ENCODE measurements at regions not wholly inside any gene's neighbourhood (a gene's known extent, or its start where the extent isn't known, plus 50 kb on each side); places are given as distances from the start of the nearest gene placed in this dataset.

GRCh38 chr7:155227788-155228458 is 69.8 kb upstream of the INSIG1 start:
- no peaks in the 10 kb centered on the region for H4K20me1 ChIP-seq (replicated peaks; ENCODE audit: control insufficient read depth, extremely low read depth, insufficient read depth, low read length)
- H3K4me2 ChIP-seq (ENCODE audit: insufficient read depth, low read length): no peak overlapping the region
- no peaks in the 10 kb centered on the region for H3K27me3 ChIP-seq (ENCODE audit: control insufficient read depth in 2 of 2, insufficient read depth in 2 of 2, low read length in 2 of 2)
- TF ChIP-seq, protein P1, sequence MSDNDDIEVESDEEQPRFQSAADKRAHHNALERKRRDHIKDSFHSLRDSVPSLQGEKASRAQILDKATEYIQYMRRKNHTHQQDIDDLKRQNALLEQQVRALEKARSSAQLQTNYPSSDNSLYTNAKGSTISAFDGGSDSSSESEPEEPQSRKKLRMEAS (IDR thresholded peaks at IDR 0.05; ENCODE audit: insufficient read depth, insufficient read length): no peak
- TF ChIP-seq, protein P2, sequence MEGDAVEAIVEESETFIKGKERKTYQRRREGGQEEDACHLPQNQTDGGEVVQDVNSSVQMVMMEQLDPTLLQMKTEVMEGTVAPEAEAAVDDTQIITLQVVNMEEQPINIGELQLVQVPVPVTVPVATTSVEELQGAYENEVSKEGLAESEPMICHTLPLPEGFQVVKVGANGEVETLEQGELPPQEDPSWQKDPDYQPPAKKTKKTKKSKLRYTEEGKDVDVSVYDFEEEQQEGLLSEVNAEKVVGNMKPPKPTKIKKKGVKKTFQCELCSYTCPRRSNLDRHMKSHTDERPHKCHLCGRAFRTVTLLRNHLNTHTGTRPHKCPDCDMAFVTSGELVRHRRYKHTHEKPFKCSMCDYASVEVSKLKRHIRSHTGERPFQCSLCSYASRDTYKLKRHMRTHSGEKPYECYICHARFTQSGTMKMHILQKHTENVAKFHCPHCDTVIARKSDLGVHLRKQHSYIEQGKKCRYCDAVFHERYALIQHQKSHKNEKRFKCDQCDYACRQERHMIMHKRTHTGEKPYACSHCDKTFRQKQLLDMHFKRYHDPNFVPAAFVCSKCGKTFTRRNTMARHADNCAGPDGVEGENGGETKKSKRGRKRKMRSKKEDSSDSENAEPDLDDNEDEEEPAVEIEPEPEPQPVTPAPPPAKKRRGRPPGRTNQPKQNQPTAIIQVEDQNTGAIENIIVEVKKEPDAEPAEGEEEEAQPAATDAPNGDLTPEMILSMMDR (IDR thresholded peaks at IDR 0.05; ENCODE audit: extremely low read depth in 1 of 2, insufficient read depth in 1 of 2, low read depth in 1 of 2, low read length in 2 of 2): no peak
- TF ChIP-seq EZH2 (IDR thresholded peaks at IDR 0.05; ENCODE audit: borderline replicate concordance, low read depth, low read length, severe bottlenecking): no peak
- TF ChIP-seq POLR2A (IDR thresholded peaks at IDR 0.05; ENCODE audit: low read depth, low read length): no peak
- no peak for TF ChIP-seq MYC (IDR thresholded peaks at IDR 0.05; ENCODE audit: low read depth, low read length)
- no peak for TF ChIP-seq FOS (IDR thresholded peaks at IDR 0.05; ENCODE audit: borderline replicate concordance, insufficient read depth, low read length)
- no peak for TF ChIP-seq GATA2 (IDR thresholded peaks at IDR 0.05; ENCODE audit: insufficient read depth, insufficient read length, low read depth, low read length)
- TF ChIP-seq POLR2AphosphoS5 (IDR thresholded peaks at IDR 0.05; ENCODE audit: insufficient read depth, low read depth, low read length): no peak
- no peak for TF ChIP-seq JUN (IDR thresholded peaks at IDR 0.05; ENCODE audit: borderline replicate concordance, insufficient read depth, insufficient read length, low read depth)
- H3K79me2 ChIP-seq (ENCODE audit: control insufficient read depth, insufficient read depth, low read length): no peaks in the 10 kb centered on the region
- no peaks in the 10 kb centered on the region for H3K4me1 ChIP-seq (ENCODE audit: control insufficient read depth, extremely low read depth, insufficient read depth, low read length)
- no peaks in the 10 kb centered on the region for H3K9me3 ChIP-seq (replicated peaks; ENCODE audit: control insufficient read depth, insufficient read depth, low read length)
- H3K27ac ChIP-seq (ENCODE audit: insufficient read depth, low read depth, low read length): no peak overlapping the region
- H3K36me3 ChIP-seq (ENCODE audit: control insufficient read depth in 2 of 2, extremely low read depth in 1 of 2, insufficient read depth in 2 of 2, low read length in 2 of 2): no peaks in the 10 kb centered on the region
- dilution Hi-C loops (cut with MboI; ENCODE audit: extremely low pct_ligation_motif_present, low sequenced_read_pairs) (no loop called here), intact Hi-C loops (cut with micrococcal nuclease) (no loop called here)
- CTCF ChIA-PET: interaction anchor here (1.9 kb wide), 1 partner anchor 25 kb away, joined by 5 read pairs; no protein-coding TSS in a partner anchor
- POLR2A ChIA-PET: no interaction called here
- no TSS peak for BruUV-seq (replicated peaks)
- H3K9ac ChIP-seq (replicated peaks; ENCODE audit: extremely low read depth, insufficient read depth, low read length): no peak overlapping the region
- no peak for DNase-seq (ENCODE audit: low read depth, low spot score)
- no peak overlapping the region for H2AFZ ChIP-seq (ENCODE audit: low read depth, low read length)
- no peak overlapping the region for H3K4me3 ChIP-seq (replicated peaks in 1 of 3; ENCODE audit: insufficient read depth in 1 of 3, low read depth in 1 of 3, low read length in 3 of 3)
- FAIRE-seq: no peak
- H3K9me1 ChIP-seq (replicated peaks; ENCODE audit: control insufficient read depth, extremely low read depth, insufficient read depth, low read length): no peaks in the 10 kb centered on the region
